Testis (tissue), 2 donors: ENCODE measurements at regions not wholly inside any gene's neighbourhood (a gene's known extent, or its start where the extent isn't known, plus 50 kb on each side); places are given as distances from the start of the nearest gene placed in this dataset.

Experiments
- DNase-seq: peaks from one replicate; pipeline ENCODE4 v3.0.0-alpha.2; 2019
- H3K27ac ChIP-seq, 2 donors: fragments of 200-600 bp; sonication (generic); one replicate each; pipeline ENCODE4 v1.5.1; 2019
- H3K27me3 ChIP-seq: fragments of 200-600 bp; sonication (generic); one replicate; pipeline ENCODE4 v1.5.1; 2019
- H3K36me3 ChIP-seq: fragments of 200-600 bp; sonication (generic); one replicate; pipeline ENCODE4 v1.5.1; 2017; ENCODE audit warnings: low read depth; ENCODE audit errors: missing control alignments
- H3K4me1 ChIP-seq: fragments of 200-600 bp; sonication (generic); one replicate; pipeline ENCODE4 v1.5.1; 2019
- H3K4me3 ChIP-seq, 2 donors: fragments of 200-600 bp; sonication (generic); one replicate each; pipeline ENCODE4 v1.5.1; 2017 to 2019
- H3K9me3 ChIP-seq: fragments of 200-600 bp; sonication (generic); one replicate; pipeline ENCODE4 v1.5.1; 2017
- POLR2A ChIP-seq: fragments of 450-650 bp; IDR thresholded peaks from one replicate; pipeline ENCODE4 v1.6.1; 2017; ENCODE audit warnings: antibody characterized with exemption, mild to moderate bottlenecking, moderate library complexity
- WGBS, 2 donors: methylation state at CpG; one replicate each; pipeline ENCODE4 v1.1.5; 2018; 5-methylcytosine and 5-hydroxymethylcytosine counted together
- intact Hi-C: fragments of 100-400 bp; cut with DNase I; formaldehyde crosslinking; loops from one replicate; pipeline ENCODE4 v1.15.1; 2023; ENCODE audit warnings: low total_unique reads
- TF ChIP-seq, protein P1 (sequence below), 3 experiments: fragments of 450-650 bp in 2 of 3; fragments of 200-600 bp in 1 of 3; sonication (generic) in 1 of 3; IDR thresholded peaks; one replicate each; pipeline ENCODE4 v1.5.1; 2016 to 2019; ENCODE audit warnings: antibody characterized with exemption in 3 of 3, mild to moderate bottlenecking in 2 of 3, moderate library complexity in 1 of 3

DNA sequence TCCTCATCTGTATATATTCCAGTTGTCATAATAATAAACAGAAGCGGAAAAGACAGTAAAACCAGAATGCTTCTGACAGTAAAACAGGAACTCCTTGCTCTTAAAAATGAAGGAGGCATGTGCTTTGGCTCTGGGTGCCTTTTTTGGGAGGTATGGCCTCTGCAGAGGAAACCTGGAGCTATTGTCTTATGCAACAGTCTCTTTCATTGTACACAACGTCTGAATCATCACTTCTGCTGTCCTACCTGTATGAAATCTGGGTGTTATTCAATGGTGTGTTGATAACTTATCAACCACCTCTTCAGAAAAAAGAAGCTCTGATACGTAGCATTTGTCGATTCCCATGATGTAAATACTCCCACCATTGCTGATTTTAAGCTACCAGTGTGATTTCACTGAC is 64.8 kb downstream of the CDCA7 start:
- no peak for DNase-seq
- no peak for TF ChIP-seq POLR2A
- TF ChIP-seq, protein P1, sequence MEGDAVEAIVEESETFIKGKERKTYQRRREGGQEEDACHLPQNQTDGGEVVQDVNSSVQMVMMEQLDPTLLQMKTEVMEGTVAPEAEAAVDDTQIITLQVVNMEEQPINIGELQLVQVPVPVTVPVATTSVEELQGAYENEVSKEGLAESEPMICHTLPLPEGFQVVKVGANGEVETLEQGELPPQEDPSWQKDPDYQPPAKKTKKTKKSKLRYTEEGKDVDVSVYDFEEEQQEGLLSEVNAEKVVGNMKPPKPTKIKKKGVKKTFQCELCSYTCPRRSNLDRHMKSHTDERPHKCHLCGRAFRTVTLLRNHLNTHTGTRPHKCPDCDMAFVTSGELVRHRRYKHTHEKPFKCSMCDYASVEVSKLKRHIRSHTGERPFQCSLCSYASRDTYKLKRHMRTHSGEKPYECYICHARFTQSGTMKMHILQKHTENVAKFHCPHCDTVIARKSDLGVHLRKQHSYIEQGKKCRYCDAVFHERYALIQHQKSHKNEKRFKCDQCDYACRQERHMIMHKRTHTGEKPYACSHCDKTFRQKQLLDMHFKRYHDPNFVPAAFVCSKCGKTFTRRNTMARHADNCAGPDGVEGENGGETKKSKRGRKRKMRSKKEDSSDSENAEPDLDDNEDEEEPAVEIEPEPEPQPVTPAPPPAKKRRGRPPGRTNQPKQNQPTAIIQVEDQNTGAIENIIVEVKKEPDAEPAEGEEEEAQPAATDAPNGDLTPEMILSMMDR (IDR thresholded peaks at IDR 0.05): no peak
- H3K4me1 ChIP-seq: no peaks in the 10 kb centered on the region
- no peak overlapping the region for H3K27ac ChIP-seq
- no peaks in the 10 kb centered on the region for H3K27me3 ChIP-seq
- WGBS, 2 donors: 50 to 63% methylated on average over 4 of the region's 4 CpGs
- intact Hi-C loops: no loop called here
- H3K9me3 ChIP-seq: no peaks in the 10 kb centered on the region
- H3K36me3 ChIP-seq: no peaks in the 10 kb centered on the region
- H3K4me3 ChIP-seq: no peak overlapping the region

DNA sequence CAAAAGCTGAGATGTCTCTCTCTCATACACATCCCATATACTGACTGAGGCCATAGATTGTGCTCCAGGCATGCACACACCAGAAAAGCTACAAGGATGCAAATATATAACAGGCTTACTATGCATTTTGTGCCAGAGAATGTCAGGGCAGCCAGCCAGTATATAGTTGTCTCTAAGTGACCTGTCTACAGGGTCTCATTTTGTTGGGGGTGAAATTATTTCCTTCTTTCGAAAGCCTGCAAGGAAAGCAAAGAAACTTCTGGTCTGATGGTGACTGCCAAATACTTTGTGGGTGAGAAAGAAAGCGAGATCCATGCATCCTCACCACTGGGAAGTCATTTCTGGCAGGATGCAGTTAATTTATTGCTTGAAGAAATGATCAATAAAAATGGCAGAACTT is 70.2 kb downstream of the CDCA7 start:
- Histone ChIP-seq H3K36me3 (no peaks in the 10 kb centered on the region), H3K27ac (no peak overlapping the region), H3K9me3 (no peaks in the 10 kb centered on the region), H3K4me3 (no peak overlapping the region), H3K27me3 (no peaks in the 10 kb centered on the region), H3K4me1 (peaks cover 6% of the 10 kb centered on the region)
- 93% methylated on average over 2 of the region's 2 CpGs for WGBS, 2 donors
- TF ChIP-seq POLR2A: no peak
- TF ChIP-seq, protein P1 (IDR thresholded peaks at IDR 0.05): no peak
- intact Hi-C loops: no loop called here
- DNase-seq: no peak

DNA sequence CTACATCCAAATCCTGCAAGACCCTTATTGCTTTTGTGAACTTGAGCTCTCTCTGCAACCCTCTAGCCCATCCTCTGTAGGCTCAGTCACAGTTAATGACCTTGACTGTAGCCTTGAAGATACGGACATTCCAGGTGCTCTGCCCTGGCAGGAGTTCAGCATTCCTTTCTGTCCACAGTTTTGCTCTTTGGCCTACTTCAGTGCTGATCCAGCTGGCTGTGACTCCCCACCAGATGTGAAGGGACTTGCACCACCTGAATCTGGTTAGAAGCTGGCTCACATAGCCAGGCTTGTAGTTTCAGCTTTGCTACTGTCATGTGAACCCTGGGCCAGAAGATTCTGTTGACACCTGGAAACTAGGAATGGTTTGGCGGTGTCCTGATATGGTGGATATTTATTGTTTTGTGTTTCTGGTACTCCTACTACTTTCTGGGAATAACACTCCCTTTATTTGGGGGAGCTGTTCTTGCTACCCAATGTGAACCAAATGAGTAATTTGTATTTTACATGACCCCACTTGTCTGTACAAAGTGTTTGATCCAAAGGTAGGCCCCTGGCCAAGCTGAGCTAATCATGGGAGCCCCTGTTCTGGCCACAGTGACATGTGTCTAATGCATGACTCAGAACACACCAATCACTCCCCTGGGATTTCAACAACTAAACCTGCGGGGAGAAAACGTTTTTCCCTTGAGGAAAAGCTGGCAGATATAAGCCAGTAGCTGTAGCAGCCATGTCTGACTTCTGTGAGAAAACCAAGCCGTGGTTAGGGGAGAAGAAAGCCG is 73.4 kb downstream of the CDCA7 start:
- Histone ChIP-seq H3K36me3 (no peaks in the 10 kb centered on the region), H3K27ac (no peak overlapping the region), H3K4me1 (peaks cover 6% of the 10 kb centered on the region), H3K4me3 (no peak overlapping the region), H3K27me3 (no peaks in the 10 kb centered on the region), H3K9me3 (no peaks in the 10 kb centered on the region)
- WGBS, 2 donors: 46 to 60% methylated on average over 6 of the region's 6 CpGs
- TF ChIP-seq, protein P1 (IDR thresholded peaks at IDR 0.05): no peak
- no peak for TF ChIP-seq POLR2A
- peak; percentile 53 for DNase-seq
- intact Hi-C loops: no loop called here

DNA sequence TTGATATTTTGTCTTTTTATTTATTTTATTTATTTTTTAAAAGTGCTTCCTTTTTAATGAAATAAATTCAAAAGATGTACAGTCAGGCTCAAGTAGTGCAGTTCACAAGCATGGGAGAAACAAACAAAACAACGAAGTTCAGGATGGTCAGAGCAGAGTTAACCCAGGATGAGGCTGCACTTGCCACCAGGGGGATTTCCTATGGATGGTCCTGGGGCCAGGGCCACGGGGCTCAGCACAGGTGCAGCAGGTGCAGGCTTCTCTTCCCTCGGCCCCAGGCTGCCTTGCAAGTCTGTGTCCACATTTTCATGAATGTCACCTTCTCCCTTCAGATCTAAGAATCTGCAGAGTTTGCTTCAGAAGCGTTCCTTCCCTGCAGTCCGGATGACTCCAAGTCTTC is 76.5 kb downstream of the CDCA7 start:
- whole genome bisulfite sequencing, 2 donors: 87 to 90% methylated on average over 5 of the region's 5 CpGs
- H3K36me3 ChIP-seq: no peaks in the 10 kb centered on the region
- intact Hi-C loops: no loop called here
- H3K4me3 ChIP-seq: no peak overlapping the region
- peaks cover 6% of the 10 kb centered on the region for H3K4me1 ChIP-seq
- H3K9me3 ChIP-seq: no peaks in the 10 kb centered on the region
- H3K27me3 ChIP-seq: no peaks in the 10 kb centered on the region
- DNase-seq: no peak
- no peak overlapping the region for H3K27ac ChIP-seq
- TF ChIP-seq, protein P1 (IDR thresholded peaks at IDR 0.05): no peak
- TF ChIP-seq POLR2A: no peak
